Epithelial cell of esophagus (primary cell): ENCODE measurements at regions not wholly inside any gene's neighbourhood (a gene's known extent, or its start where the extent isn't known, plus 50 kb on each side); places are given as distances from the start of the nearest gene placed in this dataset.
A peak's percentile ranks its signal among the peaks of the same experiment; 100 is the strongest.

Experiments
- DNase-seq: peaks from one replicate; pipeline ENCODE4 v3.0.0; 2010; ENCODE audit warnings: low read depth
- H3K4me3 ChIP-seq: 2 replicates; pipeline ENCODE4 v1.5.1; 2011; ENCODE audit warnings: mild to moderate bottlenecking, low read length, control low read depth
- TF ChIP-seq, protein P1 (sequence below): IDR thresholded peaks from 2 replicates; pipeline ENCODE4 v1.5.1; 2011; ENCODE audit warnings: low read depth, mild to moderate bottlenecking, low read length, control low read depth, inconsistent platforms; ENCODE audit not compliant: insufficient read depth; ENCODE audit errors: missing control alignments

DNA sequence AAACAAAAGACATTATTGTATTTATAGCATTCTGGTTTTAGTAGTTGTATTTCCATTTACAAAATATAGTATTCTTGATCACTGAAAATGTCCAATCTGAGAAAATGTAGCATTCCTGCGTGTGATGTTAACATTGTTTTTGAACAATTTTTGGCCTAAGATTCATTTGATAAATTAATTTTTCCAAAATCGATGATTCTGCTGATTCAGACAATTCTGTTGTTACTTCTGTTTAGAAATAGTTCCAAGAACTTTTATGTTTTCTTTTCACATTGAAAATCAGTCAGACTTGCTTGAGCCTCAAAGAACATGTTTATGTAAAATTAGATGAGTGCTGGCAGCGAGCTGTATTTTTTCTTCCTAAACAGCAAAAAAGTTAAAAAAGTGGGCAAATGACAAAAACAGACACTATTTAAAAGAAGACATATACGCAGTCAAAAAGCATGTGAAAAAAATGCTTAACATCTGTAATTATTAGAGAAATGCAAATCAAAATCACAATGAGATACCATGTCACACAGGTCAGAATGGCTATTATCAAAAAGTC lies 804.5 kb upstream of the MIR17HG start:
- TF ChIP-seq, protein P1, sequence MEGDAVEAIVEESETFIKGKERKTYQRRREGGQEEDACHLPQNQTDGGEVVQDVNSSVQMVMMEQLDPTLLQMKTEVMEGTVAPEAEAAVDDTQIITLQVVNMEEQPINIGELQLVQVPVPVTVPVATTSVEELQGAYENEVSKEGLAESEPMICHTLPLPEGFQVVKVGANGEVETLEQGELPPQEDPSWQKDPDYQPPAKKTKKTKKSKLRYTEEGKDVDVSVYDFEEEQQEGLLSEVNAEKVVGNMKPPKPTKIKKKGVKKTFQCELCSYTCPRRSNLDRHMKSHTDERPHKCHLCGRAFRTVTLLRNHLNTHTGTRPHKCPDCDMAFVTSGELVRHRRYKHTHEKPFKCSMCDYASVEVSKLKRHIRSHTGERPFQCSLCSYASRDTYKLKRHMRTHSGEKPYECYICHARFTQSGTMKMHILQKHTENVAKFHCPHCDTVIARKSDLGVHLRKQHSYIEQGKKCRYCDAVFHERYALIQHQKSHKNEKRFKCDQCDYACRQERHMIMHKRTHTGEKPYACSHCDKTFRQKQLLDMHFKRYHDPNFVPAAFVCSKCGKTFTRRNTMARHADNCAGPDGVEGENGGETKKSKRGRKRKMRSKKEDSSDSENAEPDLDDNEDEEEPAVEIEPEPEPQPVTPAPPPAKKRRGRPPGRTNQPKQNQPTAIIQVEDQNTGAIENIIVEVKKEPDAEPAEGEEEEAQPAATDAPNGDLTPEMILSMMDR = no peak
- H3K4me3 ChIP-seq = no peak overlapping the region
- DNase-seq = no peak

DNA sequence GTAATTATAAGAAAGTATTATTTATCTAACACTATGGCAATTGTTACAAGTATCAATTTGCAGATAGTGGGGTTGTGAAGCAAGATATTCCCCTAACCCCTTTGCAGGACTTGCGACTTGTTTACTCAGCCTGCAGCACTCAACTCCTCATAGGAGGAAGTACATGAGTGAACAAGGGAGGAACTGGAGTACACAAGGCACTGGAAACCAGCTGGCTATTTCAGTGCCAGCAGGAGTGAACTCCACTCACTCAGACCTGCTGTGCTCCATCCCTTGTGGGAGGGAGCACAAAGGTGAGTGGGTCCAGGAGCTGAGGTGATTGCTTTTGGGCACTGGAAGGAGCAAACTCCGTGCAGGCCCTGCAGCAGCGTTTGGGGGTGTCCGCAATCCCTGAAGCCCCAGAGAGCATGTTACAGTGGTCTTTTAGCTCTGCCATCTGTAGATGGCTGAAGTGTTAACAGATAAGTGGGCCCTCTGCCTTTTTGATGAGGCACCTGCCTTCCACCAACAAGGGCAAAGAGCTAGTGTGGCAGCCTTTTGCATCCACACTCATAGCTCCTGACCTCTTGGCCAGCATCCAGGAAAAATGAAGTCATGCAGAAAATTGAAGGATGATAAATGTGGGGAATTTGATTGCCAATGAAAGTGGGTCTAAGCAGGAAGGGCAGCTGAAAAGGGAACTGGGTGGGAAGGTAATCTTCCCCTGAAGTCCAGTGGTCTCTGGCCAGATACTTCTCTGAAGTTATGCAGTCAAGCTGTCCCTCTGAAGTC lies 802.2 kb upstream of the MIR17HG start:
- no peak overlapping the region for H3K4me3 ChIP-seq
- DNase-seq = peak; percentile 56
- TF ChIP-seq, protein P1 = no peak

DNA sequence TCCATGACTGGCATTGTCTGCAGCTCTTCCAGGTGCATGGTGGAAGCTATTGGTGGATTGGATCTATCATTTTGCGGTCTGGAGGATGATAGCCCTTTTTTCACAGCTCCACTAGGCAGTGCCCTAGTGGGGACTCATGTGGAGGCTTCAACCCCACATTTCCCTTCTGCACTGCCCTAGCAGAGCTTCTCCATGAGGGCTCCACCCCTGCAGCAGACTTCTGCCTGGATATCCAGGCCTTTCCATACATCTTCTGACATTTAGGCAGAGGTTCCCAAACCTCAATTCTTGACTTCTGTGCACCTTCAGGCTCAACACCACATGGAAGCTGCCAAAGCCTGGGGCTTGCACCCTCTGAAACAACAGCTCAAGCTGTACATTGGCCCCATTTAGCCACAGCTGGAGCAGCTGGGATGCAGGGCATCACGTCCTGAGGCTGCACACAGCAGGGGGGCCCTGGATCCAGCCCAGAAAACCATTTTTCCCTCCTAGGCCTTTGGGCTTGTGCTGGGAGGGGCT lies 800.2 kb upstream of the MIR17HG start:
- TF ChIP-seq, protein P1 = no peak
- H3K4me3 ChIP-seq = no peak overlapping the region
- no peak for DNase-seq

DNA sequence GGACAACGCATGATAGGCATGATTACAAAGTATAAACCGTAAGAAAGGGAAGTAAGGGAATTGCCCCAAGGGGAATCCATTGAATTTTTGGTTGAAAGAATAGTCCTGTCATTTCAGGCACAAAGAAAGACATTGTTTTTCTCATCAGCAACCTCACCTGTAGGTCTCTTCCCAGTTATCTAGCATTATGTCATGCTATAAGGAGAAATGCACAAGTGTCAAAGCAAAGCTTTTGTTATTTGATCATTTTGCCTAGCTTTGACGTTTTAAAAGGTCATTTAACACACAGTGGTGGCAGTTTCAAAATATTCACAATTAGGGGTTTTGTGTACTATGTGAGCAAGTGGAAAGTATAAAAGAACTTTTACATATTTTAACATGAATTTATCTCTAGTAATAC lies 796.2 kb upstream of the MIR17HG start:
- H3K4me3 ChIP-seq = no peak overlapping the region
- DNase-seq = no peak
- TF ChIP-seq, protein P1 = no peak

DNA sequence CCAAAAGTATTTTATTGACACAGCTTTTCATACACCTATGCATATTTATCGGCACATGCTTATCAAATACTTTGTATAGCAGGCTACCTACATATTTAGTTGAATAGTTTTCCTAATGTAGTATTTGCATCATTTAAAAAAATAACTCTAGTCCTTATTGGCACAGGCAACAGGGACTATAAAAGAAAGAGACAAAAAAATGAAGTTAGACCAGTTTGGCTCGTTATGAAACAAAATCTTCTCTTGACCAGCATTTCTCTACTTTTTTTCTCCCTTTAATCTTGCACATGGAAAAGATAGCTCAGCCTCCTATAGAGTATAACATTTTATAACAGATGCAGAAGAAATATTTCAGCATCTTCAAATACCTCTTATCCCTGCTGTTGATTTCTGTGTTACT lies 794.8 kb upstream of the MIR17HG start:
- TF ChIP-seq, protein P1 = no peak
- no peak overlapping the region for H3K4me3 ChIP-seq
- peak; percentile 30 for DNase-seq

DNA sequence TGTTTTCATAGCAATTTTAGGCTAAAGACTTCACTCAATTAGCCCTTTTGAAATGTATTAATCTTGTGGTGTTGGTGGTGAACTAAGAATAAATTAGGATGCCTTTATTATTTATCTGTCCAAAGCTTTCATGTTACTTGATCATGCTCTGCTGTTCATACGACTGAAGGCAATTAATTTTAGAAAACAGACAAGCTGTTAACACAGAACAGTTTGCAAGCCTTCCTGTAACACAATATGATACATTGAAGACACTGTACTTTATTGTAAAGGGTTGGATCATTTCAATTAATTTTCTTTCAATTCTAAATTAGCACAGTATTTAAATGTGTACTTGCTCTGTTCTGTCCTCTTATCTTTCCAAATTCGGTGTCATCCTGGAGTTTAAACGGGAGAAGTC lies 794.3 kb upstream of the MIR17HG start:
- DNase-seq = no peak
- no peak overlapping the region for H3K4me3 ChIP-seq
- TF ChIP-seq, protein P1 = no peak
